T-helper 2 cell treated with Interferon-gamma antibody and Interleukin-4, amounts not matched to agents 5 μg/mL and 100 μg/mL, for 36 hours (primary cell): ENCODE measurements at regions not wholly inside any gene's neighbourhood (a gene's known extent, or its start where the extent isn't known, plus 50 kb on each side); places are given as distances from the start of the nearest gene placed in this dataset.
"Not testable (repeated sequence)": the region's sequence is repeated elsewhere in the genome, so short reads cannot be mapped to it uniquely, and the experiment has no call there.

ENCODE experiments used
- DNase-seq: peaks from one replicate; pipeline ENCODE4 v3.0.0; 2021; ENCODE audit warnings: low spot score
- H3K27ac Mint-ChIP-seq: one replicate; pipeline ENCODE4 v1.8.0; 2021; ENCODE audit warnings: mild to moderate bottlenecking, mixed read lengths
- H3K27me3 Mint-ChIP-seq: one replicate; pipeline ENCODE4 v1.8.0; 2021; ENCODE audit warnings: low read depth, mixed read lengths
- H3K36me3 Mint-ChIP-seq: one replicate; pipeline ENCODE4 v1.8.0; 2021; ENCODE audit warnings: low read depth, mixed read lengths
- H3K4me1 Mint-ChIP-seq: one replicate; pipeline ENCODE4 v1.8.0; 2021; ENCODE audit warnings: low read depth, mixed read lengths
- H3K4me3 Mint-ChIP-seq: one replicate; pipeline ENCODE4 v1.8.0; 2022; ENCODE audit warnings: mild to moderate bottlenecking, moderate library complexity, mixed read lengths
- H3K9me3 Mint-ChIP-seq: one replicate; pipeline ENCODE4 v1.8.0; 2021; ENCODE audit warnings: mixed read lengths

DNA sequence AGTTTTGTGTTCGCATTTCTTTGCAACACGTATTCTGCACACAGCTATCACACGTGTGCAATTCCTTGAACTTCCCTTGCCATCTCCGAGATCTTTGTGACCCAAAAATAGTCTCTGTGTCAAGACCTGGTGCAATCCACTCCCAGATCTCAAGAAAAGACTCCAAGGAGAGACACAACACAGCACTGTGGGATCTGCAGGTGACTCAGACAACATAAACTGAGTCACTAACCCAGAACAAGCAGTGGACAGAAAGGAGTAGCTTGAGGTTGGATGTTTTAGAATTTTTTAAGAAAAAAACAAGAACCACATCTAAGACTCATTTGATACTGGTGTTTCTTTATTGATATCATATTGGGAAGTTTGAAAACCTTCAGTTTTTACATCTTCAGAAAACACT lies 396.9 kb downstream of the AGTPBP1 start:
- no peak for DNase-seq
- Mint-ChIP-seq H3K4me3 (no peak overlapping the region), H3K27me3 (peaks cover 6% of the 10 kb centered on the region), H3K36me3 (no peaks in the 10 kb centered on the region), H3K4me1 (no peaks in the 10 kb centered on the region), H3K27ac (no peak overlapping the region), H3K9me3 (no peaks in the 10 kb centered on the region)

DNA sequence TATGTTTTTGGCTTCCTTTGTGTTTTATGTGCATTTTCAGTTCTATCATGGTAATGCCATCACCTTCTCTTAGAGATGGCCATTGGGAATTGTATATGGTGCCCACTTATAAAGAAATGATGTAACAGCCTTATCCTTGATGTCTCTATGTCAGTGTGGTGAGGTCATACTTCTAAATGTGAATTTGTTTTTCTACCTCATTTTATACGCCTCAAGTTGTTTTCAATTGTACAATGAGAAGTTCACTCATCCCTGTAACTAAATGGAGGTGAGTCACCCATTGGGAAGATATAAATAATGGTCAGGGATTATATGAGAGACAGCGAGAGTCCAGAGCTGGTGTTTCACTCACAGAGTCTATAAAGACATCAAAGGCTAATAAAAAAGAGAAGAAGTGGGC lies 402.4 kb downstream of the AGTPBP1 start:
- Mint-ChIP-seq H3K27me3 (peaks cover 6% of the 10 kb centered on the region), H3K36me3 (no peaks in the 10 kb centered on the region), H3K4me1 (no peaks in the 10 kb centered on the region), H3K27ac (no peak overlapping the region), H3K9me3 (no peaks in the 10 kb centered on the region), H3K4me3 (no peak overlapping the region)
- no peak for DNase-seq

GRCh38 chr9:85334228-85334627 lies 407.5 kb downstream of the AGTPBP1 start:
- no peaks in the 10 kb centered on the region for H3K36me3 Mint-ChIP-seq
- H3K27ac Mint-ChIP-seq, result no peak overlapping the region
- no peaks in the 10 kb centered on the region for H3K4me1 Mint-ChIP-seq
- no peaks in the 10 kb centered on the region for H3K9me3 Mint-ChIP-seq
- no peak for DNase-seq
- H3K4me3 Mint-ChIP-seq, result no peak overlapping the region
- no peaks in the 10 kb centered on the region for H3K27me3 Mint-ChIP-seq

- Mint-ChIP-seq H3K27me3 (no peaks in the 10 kb centered on the region), H3K9me3 (no peaks in the 10 kb centered on the region), H3K36me3 (no peaks in the 10 kb centered on the region), H3K4me1 (peaks cover 4% of the 10 kb centered on the region), H3K27ac (no peak overlapping the region), H3K4me3 (no peak overlapping the region)
- DNase-seq, result no peak
These were observed 409.3 kb downstream of the AGTPBP1 start for GRCh38 chr9:85332487-85332886.

GRCh38 chr9:85331626-85332025 lies 410.1 kb downstream of the AGTPBP1 start:
- no peak for DNase-seq
- peaks cover 4% of the 10 kb centered on the region for H3K4me1 Mint-ChIP-seq
- no peaks in the 10 kb centered on the region for H3K9me3 Mint-ChIP-seq
- H3K36me3 Mint-ChIP-seq, result no peaks in the 10 kb centered on the region
- no peak overlapping the region for H3K27ac Mint-ChIP-seq
- no peak overlapping the region for H3K4me3 Mint-ChIP-seq
- H3K27me3 Mint-ChIP-seq, result peaks cover 2% of the 10 kb centered on the region

GRCh38 chr9:85322592-85322991 lies 419.2 kb downstream of the AGTPBP1 start:
- no peaks in the 10 kb centered on the region for H3K4me1 Mint-ChIP-seq
- no peak for DNase-seq
- H3K9me3 Mint-ChIP-seq, result no peaks in the 10 kb centered on the region
- peaks cover 2% of the 10 kb centered on the region for H3K27me3 Mint-ChIP-seq
- H3K4me3 Mint-ChIP-seq, result no peak overlapping the region
- H3K36me3 Mint-ChIP-seq, result no peaks in the 10 kb centered on the region
- no peak overlapping the region for H3K27ac Mint-ChIP-seq

- H3K36me3 Mint-ChIP-seq, result no peaks in the 10 kb centered on the region
- no peak overlapping the region for H3K4me3 Mint-ChIP-seq
- DNase-seq, result no peak
- no peaks in the 10 kb centered on the region for H3K9me3 Mint-ChIP-seq
- H3K27me3 Mint-ChIP-seq, result no peaks in the 10 kb centered on the region
- H3K27ac Mint-ChIP-seq, result no peak overlapping the region
- H3K4me1 Mint-ChIP-seq, result no peaks in the 10 kb centered on the region
These were observed 420.2 kb downstream of the AGTPBP1 start for GRCh38 chr9:85321561-85321960.

DNA sequence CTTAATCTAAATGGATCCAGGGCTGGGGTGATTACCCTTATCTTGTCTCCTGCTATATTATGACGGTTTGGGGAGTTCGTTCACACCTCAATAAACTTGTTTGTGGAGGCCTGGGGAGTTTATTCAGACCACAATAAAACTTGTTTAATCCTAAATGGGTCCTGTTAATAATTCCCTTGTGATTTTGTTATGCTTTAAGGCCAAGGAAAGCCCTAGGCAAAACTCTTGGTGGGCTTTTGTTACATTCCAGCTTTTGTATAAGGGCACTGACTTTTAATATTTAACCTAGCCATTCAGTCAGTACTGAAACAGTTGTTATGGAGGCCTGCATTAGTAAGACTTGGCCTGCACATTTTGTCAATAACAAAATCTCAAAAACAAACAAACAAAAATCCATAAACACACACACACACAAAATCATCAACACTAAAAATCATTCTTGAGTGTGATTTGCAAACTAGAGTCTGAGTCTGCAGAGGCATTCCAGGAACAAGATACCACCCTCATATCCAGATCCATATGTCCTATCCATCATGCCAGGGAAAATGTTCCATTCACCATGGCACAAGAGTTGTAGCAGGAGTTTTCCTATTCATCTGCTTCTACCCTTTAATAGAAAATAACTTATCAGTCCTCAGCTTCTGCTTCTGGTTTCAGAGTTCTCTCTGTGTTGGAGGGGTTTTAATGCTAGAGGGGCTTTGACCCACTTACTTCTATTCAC lies 421.7 kb downstream of the AGTPBP1 start:
- DNase-seq, result no peak
- H3K36me3 Mint-ChIP-seq, result no peaks in the 10 kb centered on the region
- H3K4me1 Mint-ChIP-seq, result no peaks in the 10 kb centered on the region
- H3K27ac Mint-ChIP-seq, result no peak overlapping the region
- H3K9me3 Mint-ChIP-seq, result no peaks in the 10 kb centered on the region
- no peaks in the 10 kb centered on the region for H3K27me3 Mint-ChIP-seq
- H3K4me3 Mint-ChIP-seq, result no peak overlapping the region

GRCh38 chr9:85315535-85315934 lies 426.2 kb downstream of the AGTPBP1 start:
- peaks cover 14% of the 10 kb centered on the region for H3K9me3 Mint-ChIP-seq
- H3K27me3 Mint-ChIP-seq, H3K27ac Mint-ChIP-seq, H3K4me3 Mint-ChIP-seq, H3K4me1 Mint-ChIP-seq, H3K36me3 Mint-ChIP-seq, DNase-seq: not testable (repeated sequence)

- H3K27ac Mint-ChIP-seq, result no peak overlapping the region
- H3K4me1 Mint-ChIP-seq, result no peaks in the 10 kb centered on the region
- no peaks in the 10 kb centered on the region for H3K36me3 Mint-ChIP-seq
- peaks cover 14% of the 10 kb centered on the region for H3K9me3 Mint-ChIP-seq
- DNase-seq, result no peak
- H3K4me3 Mint-ChIP-seq, result no peak overlapping the region
- no peaks in the 10 kb centered on the region for H3K27me3 Mint-ChIP-seq
These were observed 431.2 kb downstream of the AGTPBP1 start for GRCh38 chr9:85310573-85310972.

DNA sequence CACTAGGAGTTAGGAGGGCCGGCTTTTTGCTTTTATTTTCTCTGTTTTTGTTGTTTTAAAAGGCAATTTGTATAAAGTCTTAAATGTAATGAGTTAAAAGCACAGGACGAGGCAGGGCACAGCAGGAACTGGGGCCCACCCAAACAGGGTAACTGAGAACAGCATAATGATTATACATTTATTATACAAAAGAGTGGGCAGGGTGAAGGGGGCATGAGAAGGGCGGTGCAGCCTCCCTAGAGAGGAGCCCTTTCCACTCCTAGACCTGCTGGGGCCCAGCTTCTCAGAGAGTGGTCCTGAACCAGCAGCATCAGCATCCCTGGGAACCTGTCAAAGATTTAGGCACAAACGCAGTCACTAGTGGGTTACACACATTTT lies 438.0 kb downstream of the AGTPBP1 start:
- no peak for DNase-seq
- no peaks in the 10 kb centered on the region for H3K36me3 Mint-ChIP-seq
- H3K27me3 Mint-ChIP-seq, result no peaks in the 10 kb centered on the region
- H3K9me3 Mint-ChIP-seq, result no peaks in the 10 kb centered on the region
- no peak overlapping the region for H3K27ac Mint-ChIP-seq
- no peaks in the 10 kb centered on the region for H3K4me1 Mint-ChIP-seq
- H3K4me3 Mint-ChIP-seq, result no peak overlapping the region

- no peaks in the 10 kb centered on the region for H3K27me3 Mint-ChIP-seq
- no peaks in the 10 kb centered on the region for H3K9me3 Mint-ChIP-seq
- no peak overlapping the region for H3K4me3 Mint-ChIP-seq
- DNase-seq, result no peak
- H3K27ac Mint-ChIP-seq, result no peak overlapping the region
- no peaks in the 10 kb centered on the region for H3K4me1 Mint-ChIP-seq
- H3K36me3 Mint-ChIP-seq, result no peaks in the 10 kb centered on the region
These were observed 438.6 kb downstream of the AGTPBP1 start for GRCh38 chr9:85302938-85303756.

DNA sequence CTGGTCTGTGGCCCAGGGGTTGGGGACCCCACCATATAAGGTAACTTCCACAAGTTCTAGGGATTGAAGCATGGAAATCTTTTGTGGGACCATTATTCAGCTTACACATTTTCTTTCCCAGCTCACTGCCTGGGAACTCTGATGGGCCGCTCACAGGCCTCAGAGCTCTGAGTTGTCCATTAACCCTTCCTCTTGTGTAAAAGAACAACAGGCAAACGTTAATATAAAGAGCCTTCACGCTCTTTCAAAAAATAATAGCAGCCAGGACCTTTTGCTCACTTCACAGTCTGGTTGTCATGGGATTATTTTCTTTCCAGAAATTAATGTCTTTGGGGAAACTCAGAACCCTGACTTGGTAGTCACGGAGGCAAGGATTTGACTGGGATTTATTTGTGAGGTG lies 443.3 kb downstream of the AGTPBP1 start:
- Mint-ChIP-seq H3K27ac (no peak overlapping the region), H3K4me3 (no peak overlapping the region), H3K4me1 (no peaks in the 10 kb centered on the region), H3K27me3 (no peaks in the 10 kb centered on the region), H3K9me3 (peaks cover 3% of the 10 kb centered on the region), H3K36me3 (no peaks in the 10 kb centered on the region)
- no peak for DNase-seq

DNA sequence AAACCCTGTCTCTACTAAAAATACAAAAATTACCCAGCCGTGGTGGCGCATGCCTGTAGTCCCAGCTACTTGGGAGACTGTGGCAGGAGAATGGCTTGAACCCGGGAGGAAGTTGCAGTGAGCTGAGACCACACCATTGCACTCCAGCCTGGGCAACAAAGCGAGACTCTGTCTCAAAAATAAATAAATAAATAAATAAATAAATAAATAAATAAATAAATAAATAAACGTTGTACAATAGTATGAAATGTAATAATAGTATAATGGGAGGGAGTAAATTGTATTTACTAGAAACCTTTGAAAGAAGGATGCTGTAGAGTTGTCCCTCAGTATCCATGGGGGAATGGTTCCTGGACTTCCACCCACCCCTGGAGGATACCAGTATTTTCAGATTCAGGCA lies 446.5 kb downstream of the AGTPBP1 start:
- not testable (repeated sequence) for H3K9me3 Mint-ChIP-seq, H3K27ac Mint-ChIP-seq, DNase-seq, H3K36me3 Mint-ChIP-seq, H3K4me1 Mint-ChIP-seq, H3K4me3 Mint-ChIP-seq
- H3K27me3 Mint-ChIP-seq, result peaks cover 11% of the 10 kb centered on the region
